Mucosa of descending colon (tissue), 3 donors: ENCODE measurements at regions not wholly inside any gene's neighbourhood (a gene's known extent, or its start where the extent isn't known, plus 50 kb on each side); places are given as distances from the start of the nearest gene placed in this dataset.

Experiments used
- ATAC-seq: fragments of 200-7000 bp; cut with Tn5 transposase; one replicate; pipeline ENCODE4 v1.9.1; 2020; ENCODE audit warnings: mild to moderate bottlenecking, moderate library complexity
- DNase-seq, 3 donors: peaks; one replicate each; pipeline ENCODE4 v3.0.0-alpha.2; 2020
- H3K36me3 ChIP-seq: fragments of 200-600 bp; one replicate; pipeline ENCODE4 v1.8.0; 2021; ENCODE audit warnings: low read depth, mild to moderate bottlenecking
- H3K4me1 ChIP-seq: fragments of 200-600 bp; one replicate; pipeline ENCODE4 v1.8.0; 2021; ENCODE audit warnings: low read depth, mild to moderate bottlenecking
- H3K4me3 ChIP-seq: fragments of 200-600 bp; one replicate; pipeline ENCODE4 v1.8.0; 2021; ENCODE audit warnings: mild to moderate bottlenecking
- H3K9me3 ChIP-seq: fragments of 200-600 bp; one replicate; pipeline ENCODE4 v1.8.0; 2021; ENCODE audit warnings: mild to moderate bottlenecking
- intact Hi-C, 2 donors: fragments of 100-400 bp; cut with DNase I in 1 of 2; cut with micrococcal nuclease in 1 of 2; formaldehyde crosslinking; loops; one replicate each; pipeline versions ENCODE4 v1.11.0 to v1.11.1; 2022; cut with DNase I, micrococcal nuclease
- TF ChIP-seq, protein P1 (sequence below): fragments of 200-600 bp; IDR thresholded peaks from one replicate; pipeline ENCODE4 v1.8.0; 2022; ENCODE audit warnings: antibody characterized with exemption, mild to moderate bottlenecking
- donor health status: DM: no; HTN: no; CAD: no; lungs with moderate emphysema.
- donor health status: DM: no; HTN: no; CAD: no.
- donor health status: DM: no; HTN: yes; CAD: no.

- Histone ChIP-seq H3K4me1 (no peaks in the 10 kb centered on the region), H3K9me3 (no peaks in the 10 kb centered on the region), H3K36me3 (no peaks in the 10 kb centered on the region), H3K4me3 (no peak overlapping the region)
- ATAC-seq (no peak), DNase-seq (no peak)
- intact Hi-C loops: no loop called here
- TF ChIP-seq, protein P1, sequence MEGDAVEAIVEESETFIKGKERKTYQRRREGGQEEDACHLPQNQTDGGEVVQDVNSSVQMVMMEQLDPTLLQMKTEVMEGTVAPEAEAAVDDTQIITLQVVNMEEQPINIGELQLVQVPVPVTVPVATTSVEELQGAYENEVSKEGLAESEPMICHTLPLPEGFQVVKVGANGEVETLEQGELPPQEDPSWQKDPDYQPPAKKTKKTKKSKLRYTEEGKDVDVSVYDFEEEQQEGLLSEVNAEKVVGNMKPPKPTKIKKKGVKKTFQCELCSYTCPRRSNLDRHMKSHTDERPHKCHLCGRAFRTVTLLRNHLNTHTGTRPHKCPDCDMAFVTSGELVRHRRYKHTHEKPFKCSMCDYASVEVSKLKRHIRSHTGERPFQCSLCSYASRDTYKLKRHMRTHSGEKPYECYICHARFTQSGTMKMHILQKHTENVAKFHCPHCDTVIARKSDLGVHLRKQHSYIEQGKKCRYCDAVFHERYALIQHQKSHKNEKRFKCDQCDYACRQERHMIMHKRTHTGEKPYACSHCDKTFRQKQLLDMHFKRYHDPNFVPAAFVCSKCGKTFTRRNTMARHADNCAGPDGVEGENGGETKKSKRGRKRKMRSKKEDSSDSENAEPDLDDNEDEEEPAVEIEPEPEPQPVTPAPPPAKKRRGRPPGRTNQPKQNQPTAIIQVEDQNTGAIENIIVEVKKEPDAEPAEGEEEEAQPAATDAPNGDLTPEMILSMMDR: no peak
Measured at GRCh38 chr9:8221462-8221861, 421.9 kb upstream of the DMAC1 start.

- ATAC-seq (no peak), DNase-seq (no peak)
- no peak overlapping the region for H3K4me3 ChIP-seq
- no peaks in the 10 kb centered on the region for H3K9me3 ChIP-seq
- TF ChIP-seq, protein P1: no peak
- H3K4me1 ChIP-seq: no peaks in the 10 kb centered on the region
- no peaks in the 10 kb centered on the region for H3K36me3 ChIP-seq
- intact Hi-C loops: no loop called here
Measured at GRCh38 chr9:8208465-8208864, 408.9 kb upstream of the DMAC1 start.

- no peak overlapping the region for H3K4me3 ChIP-seq
- no peak for ATAC-seq
- intact Hi-C loops: no loop called here
Measured at GRCh38 chr9:8207596-8207995, 408.0 kb upstream of the DMAC1 start.

DNA sequence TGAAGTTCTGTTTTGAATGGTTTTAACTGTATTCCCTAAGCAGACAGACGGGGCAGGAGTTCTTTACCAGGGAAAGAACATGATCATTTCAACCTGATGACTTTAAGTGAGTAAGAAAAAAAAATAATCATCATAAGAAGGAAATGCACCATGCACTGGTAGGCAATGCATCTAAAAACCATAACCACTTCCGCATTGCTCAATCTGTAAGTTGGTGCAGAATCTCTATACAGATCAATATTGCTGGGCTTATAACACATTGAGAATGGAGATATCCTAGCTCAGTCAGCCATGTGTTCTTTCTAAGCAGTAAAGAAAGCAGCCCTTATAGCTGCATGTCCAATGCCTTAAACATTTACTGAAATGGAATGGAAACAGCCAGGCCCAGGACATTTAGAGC lies 407.1 kb upstream of the DMAC1 start:
- intact Hi-C loops: no loop called here
- H3K4me1 ChIP-seq: no peaks in the 10 kb centered on the region
- no peak overlapping the region for H3K4me3 ChIP-seq
- H3K36me3 ChIP-seq: no peaks in the 10 kb centered on the region
- no peak for ATAC-seq
- no peaks in the 10 kb centered on the region for H3K9me3 ChIP-seq
- TF ChIP-seq, protein P1: no peak
- DNase-seq: no peak

More at GRCh38 chr9:8207596-8207995, 408.0 kb upstream of the DMAC1 start:
- DNase-seq: no peak
- no peaks in the 10 kb centered on the region for H3K36me3 ChIP-seq
- H3K9me3 ChIP-seq: no peaks in the 10 kb centered on the region
- no peaks in the 10 kb centered on the region for H3K4me1 ChIP-seq
- TF ChIP-seq, protein P1: no peak

GRCh38 chr9:8205576-8205975 lies 406.0 kb upstream of the DMAC1 start:
- TF ChIP-seq, protein P1: no peak
- H3K36me3 ChIP-seq: no peaks in the 10 kb centered on the region
- H3K9me3 ChIP-seq: no peaks in the 10 kb centered on the region
- H3K4me1 ChIP-seq: no peaks in the 10 kb centered on the region
- H3K4me3 ChIP-seq: no peak overlapping the region
- DNase-seq (no peak), ATAC-seq (no peak)
- intact Hi-C loops: no loop called here

- DNase-seq (no peak), ATAC-seq (no peak)
- TF ChIP-seq, protein P1: no peak
- peaks cover 10% of the 10 kb centered on the region for H3K9me3 ChIP-seq
- no peaks in the 10 kb centered on the region for H3K4me1 ChIP-seq
- no peaks in the 10 kb centered on the region for H3K36me3 ChIP-seq
- no peak overlapping the region for H3K4me3 ChIP-seq
- intact Hi-C loops: no loop called here
Measured at GRCh38 chr9:8189881-8190280, 390.3 kb upstream of the DMAC1 start.
